Jurkat, Clone E6-1 (cell line): ENCODE measurements at regions not wholly inside any gene's neighbourhood (a gene's known extent, or its start where the extent isn't known, plus 50 kb on each side); places are given as distances from the start of the nearest gene placed in this dataset.
"Not testable (repeated sequence)": the region's sequence is repeated elsewhere in the genome, so short reads cannot be mapped to it uniquely, and the experiment has no call there.

Source experiments
- DNase-seq: peaks from one replicate; pipeline ENCODE4 v3.0.0-alpha.2; 2011; ENCODE audit warnings: low read depth, low spot score
- H3K4me3 ChIP-seq: 2 replicates; pipeline ENCODE4 v1.5.1; 2011; ENCODE audit warnings: mild to moderate bottlenecking, low read length, control low read depth, moderate library complexity

DNA sequence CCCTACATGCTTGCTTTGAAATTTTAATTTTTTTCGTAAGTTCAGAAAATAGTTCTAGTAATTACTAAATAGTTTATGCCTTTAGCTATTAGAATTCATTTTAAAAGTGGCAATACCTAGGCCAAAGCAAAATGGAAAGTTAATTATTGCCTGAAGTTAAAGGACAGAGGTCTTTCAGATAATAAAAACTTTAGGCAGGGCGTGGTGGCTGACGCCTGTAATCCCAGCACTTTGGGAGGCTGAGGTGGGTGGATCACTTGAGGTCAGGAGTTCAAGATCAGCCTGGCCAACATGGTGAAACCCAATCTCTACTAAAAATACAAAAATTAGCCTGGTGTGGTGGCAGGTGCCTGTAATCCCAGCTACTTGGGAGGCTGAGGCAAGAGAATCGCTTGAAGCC is 65.9 kb upstream of the MARCKS start:
- not testable (repeated sequence) for DNase-seq, H3K4me3 ChIP-seq

DNA sequence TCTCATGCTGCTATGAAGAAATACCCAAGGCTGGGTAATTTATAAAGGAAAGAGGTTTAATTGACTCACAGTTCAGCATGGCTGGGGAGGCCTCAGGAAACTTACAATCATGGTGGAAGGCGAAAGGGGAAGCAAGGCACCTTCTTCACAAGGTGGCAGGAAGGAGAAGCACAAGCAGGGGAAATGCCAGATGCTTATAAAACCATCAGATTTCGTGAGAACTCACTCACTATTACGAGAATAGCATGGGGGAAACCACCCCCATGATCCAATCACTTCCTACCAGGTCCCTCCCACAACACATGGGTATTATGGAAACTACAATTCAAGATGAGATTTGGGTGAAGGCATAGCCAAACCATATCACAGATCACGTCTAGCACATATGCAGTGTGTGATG is 61.8 kb upstream of the MARCKS start:
- not testable (repeated sequence) for DNase-seq, H3K4me3 ChIP-seq

DNA sequence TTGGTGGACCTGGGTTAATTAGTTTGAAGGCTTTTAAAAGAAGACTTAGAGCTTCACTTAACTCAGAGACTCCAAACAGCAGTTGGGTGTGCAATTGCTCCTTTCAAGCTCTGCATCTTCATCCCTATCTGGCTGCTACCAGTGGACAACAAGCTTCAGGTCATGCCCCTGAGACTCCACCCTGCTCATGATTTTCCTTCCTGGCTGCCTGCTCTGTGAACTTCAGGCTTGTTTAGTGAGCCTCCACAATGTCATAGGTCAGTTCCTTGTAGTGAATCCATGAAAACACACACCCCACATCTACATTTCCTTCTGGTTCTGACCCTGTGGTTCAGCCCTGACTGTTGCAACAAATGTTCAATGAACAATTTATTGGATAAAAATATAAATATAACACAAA is 61.1 kb upstream of the MARCKS start:
- no peak overlapping the region for H3K4me3 ChIP-seq
- DNase-seq = no peak

DNA sequence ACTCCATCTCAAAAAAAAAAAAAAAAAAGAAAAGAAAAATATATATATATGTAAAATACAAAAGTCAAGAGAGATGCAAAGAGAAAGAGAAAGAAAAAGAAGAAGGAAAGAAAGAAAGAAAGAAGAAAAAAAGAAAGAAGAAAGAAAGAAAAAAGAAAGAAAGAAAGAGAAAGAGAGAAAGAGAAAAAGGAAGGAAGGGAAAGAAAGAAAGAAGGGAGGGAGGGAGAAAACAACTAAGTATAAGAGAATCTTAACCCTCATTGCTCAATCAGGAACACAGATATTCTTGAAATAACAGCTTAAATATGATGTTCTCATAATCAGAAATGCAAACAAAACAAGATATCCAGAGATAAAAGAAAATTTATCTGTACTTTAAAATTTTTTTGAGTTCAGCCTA is 54.4 kb upstream of the MARCKS start:
- no peak overlapping the region for H3K4me3 ChIP-seq
- no peak for DNase-seq

DNA sequence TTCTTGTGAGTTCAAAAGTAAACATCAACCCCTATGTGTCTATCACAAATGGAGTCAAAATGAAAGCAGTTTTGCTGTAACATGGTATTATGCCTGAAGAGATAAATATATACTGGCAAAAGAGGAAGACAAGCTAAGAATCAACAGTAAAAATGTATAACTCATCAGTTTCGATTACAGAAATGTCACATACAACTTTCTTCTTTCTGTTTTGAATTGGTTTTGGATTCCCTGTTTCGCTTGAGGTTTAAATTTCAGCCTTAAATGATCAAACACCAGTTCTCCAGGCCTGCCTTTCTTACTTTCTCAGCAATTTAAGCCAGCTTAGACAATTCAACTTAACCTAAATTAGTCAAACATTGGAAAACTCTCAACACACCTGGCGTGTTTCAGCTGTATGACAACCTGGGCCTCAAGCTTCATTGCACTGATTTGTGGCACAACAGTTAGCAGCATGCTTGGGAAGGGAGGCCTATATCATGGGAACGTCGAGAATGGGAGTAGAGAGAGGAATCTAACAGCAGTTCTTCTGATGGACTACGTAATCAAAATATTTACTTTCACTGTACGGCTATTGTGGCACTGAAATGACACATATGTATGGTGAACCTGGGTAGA is 51.9 kb upstream of the MARCKS start:
- H3K4me3 ChIP-seq = no peak overlapping the region
- no peak for DNase-seq

DNA sequence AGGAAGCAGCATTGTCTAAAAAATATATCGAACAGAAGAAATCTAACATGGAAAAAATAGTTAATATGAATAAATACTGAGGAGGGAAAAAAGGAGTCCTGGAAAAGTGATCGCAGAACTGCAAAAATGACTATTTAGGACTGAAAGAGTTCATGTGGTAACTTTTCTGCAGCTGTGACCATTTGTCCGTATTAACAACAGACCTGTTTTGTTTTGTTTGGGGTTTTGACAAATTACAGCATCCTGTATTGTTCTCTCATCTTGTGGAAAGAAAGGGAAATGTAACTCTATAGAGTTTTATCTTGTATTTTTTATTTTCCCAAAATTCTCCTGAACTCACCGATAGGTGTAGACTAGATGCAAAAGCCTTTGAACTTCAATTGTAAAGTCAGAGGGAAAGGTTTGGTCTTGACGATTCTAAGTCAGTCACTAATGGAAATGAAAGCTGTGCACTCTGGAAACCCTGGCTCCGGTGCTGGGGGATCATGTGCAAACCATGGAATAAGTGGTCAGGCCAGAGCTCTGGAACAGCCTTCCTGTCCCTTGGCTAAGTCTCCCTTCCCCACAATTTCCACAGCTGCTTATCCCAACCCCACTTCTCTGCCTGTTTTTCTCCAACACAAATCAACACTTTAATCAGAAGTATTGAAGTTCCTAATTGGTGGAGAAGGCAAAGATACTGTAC is 51.2 kb upstream of the MARCKS start:
- H3K4me3 ChIP-seq = no peak overlapping the region
- no peak for DNase-seq
